HG02642 (cell line): ENCODE measurements at regions not wholly inside any gene's neighbourhood (a gene's known extent, or its start where the extent isn't known, plus 50 kb on each side); places are given as distances from the start of the nearest gene placed in this dataset.

Experiments used
- ATAC-seq: cut with Tn5 transposase; IDR thresholded peaks from one replicate; pipeline ENCODE4 v1.9.1; 2021; ENCODE audit warnings: mild to moderate bottlenecking; ENCODE audit not compliant: unreplicated experiment, poor library complexity

- ATAC-seq = no peak
Observed at GRCh38 chr12:40551466-40551865, 140.8 kb upstream of the CNTN1 start.

GRCh38 chr12:40552868-40553267 is 139.4 kb upstream of the CNTN1 start:
- no peak for ATAC-seq

- no peak for ATAC-seq
Observed at GRCh38 chr12:40557980-40558379, 134.3 kb upstream of the CNTN1 start.

GRCh38 chr12:40559865-40560264 is 132.4 kb upstream of the CNTN1 start:
- ATAC-seq = peak; percentile 38

- no peak for ATAC-seq
Observed at GRCh38 chr12:40560848-40561247, 131.4 kb upstream of the CNTN1 start.

GRCh38 chr12:40561395-40561966 is 130.8 kb upstream of the CNTN1 start:
- ATAC-seq = no peak

GRCh38 chr12:40565029-40565633 is 127.1 kb upstream of the CNTN1 start:
- ATAC-seq = no peak

- no peak for ATAC-seq
Observed at GRCh38 chr12:40566271-40566670, 126.0 kb upstream of the CNTN1 start.

GRCh38 chr12:40569626-40570179 is 122.5 kb upstream of the CNTN1 start:
- no peak for ATAC-seq

- ATAC-seq = no peak
Observed at GRCh38 chr12:40573024-40573423, 119.2 kb upstream of the CNTN1 start.

GRCh38 chr12:40575987-40576386 is 116.3 kb upstream of the CNTN1 start:
- ATAC-seq = no peak

- ATAC-seq = no peak
Observed at GRCh38 chr12:40577834-40578233, 114.4 kb upstream of the CNTN1 start.

GRCh38 chr12:40579687-40580086 is 112.6 kb upstream of the CNTN1 start:
- no peak for ATAC-seq

GRCh38 chr12:40580346-40580745 is 111.9 kb upstream of the CNTN1 start:
- no peak for ATAC-seq

- ATAC-seq = no peak
Observed at GRCh38 chr12:40581889-40582288, 110.3 kb upstream of the CNTN1 start.

- no peak for ATAC-seq
Observed at GRCh38 chr12:40583743-40584142, 108.5 kb upstream of the CNTN1 start.

- ATAC-seq = no peak
Observed at GRCh38 chr12:40584763-40585162, 107.5 kb upstream of the CNTN1 start.

GRCh38 chr12:40586823-40587222 is 105.4 kb upstream of the CNTN1 start:
- ATAC-seq = no peak

GRCh38 chr12:40587421-40587820 is 104.8 kb upstream of the CNTN1 start:
- no peak for ATAC-seq

- ATAC-seq = no peak
Observed at GRCh38 chr12:40587970-40588369, 104.3 kb upstream of the CNTN1 start.

- no peak for ATAC-seq
Observed at GRCh38 chr12:40597133-40597532, 95.1 kb upstream of the CNTN1 start.

GRCh38 chr12:40598073-40598472 is 94.2 kb upstream of the CNTN1 start:
- ATAC-seq = no peak
